ENCODE measurements at regions not wholly inside any gene's neighbourhood (a gene's known extent, or its start where the extent isn't known, plus 50 kb on each side); places are given as distances from the start of the nearest gene placed in this dataset.

GRCh38 chr2:234611209-234611608 is 114.3 kb upstream of the ARL4C start:
- no peak for DNase-seq (ENCODE audit: low read depth)
- H3K4me3 ChIP-seq (ENCODE audit: low read depth, low read length), result no peak overlapping the region
- peak; percentile 43 for TF ChIP-seq CTCF (IDR thresholded peaks at IDR 0.05; ENCODE audit: insufficient read depth, low read depth, low read length, missing control alignments)

GRCh38 chr2:234608946-234609345 is 112.1 kb upstream of the ARL4C start:
- TF ChIP-seq CTCF (IDR thresholded peaks at IDR 0.05; ENCODE audit: insufficient read depth, low read depth, low read length, missing control alignments), result no peak
- H3K4me3 ChIP-seq (ENCODE audit: low read depth, low read length), result no peak overlapping the region
- DNase-seq (ENCODE audit: low read depth), result no peak

- TF ChIP-seq CTCF (IDR thresholded peaks at IDR 0.05; ENCODE audit: insufficient read depth, low read depth, low read length, missing control alignments), result no peak
- no peak for DNase-seq (ENCODE audit: low read depth)
Measured at GRCh38 chr2:234607691-234608090, 110.8 kb upstream of the ARL4C start.

GRCh38 chr2:234606896-234607295 is 110.0 kb upstream of the ARL4C start:
- DNase-seq (ENCODE audit: low read depth), result no peak
- H3K4me3 ChIP-seq (ENCODE audit: low read depth, low read length), result no peak overlapping the region
- TF ChIP-seq CTCF (IDR thresholded peaks at IDR 0.05; ENCODE audit: insufficient read depth, low read depth, low read length, missing control alignments), result no peak

More at GRCh38 chr2:234607691-234608090, 110.8 kb upstream of the ARL4C start:
- H3K4me3 ChIP-seq (ENCODE audit: low read depth, low read length), result no peak overlapping the region

GRCh38 chr2:234603619-234604018 is 106.7 kb upstream of the ARL4C start:
- H3K4me3 ChIP-seq (ENCODE audit: low read depth, low read length), result no peak overlapping the region
- TF ChIP-seq CTCF (IDR thresholded peaks at IDR 0.05; ENCODE audit: insufficient read depth, low read depth, low read length, missing control alignments), result no peak
- DNase-seq (ENCODE audit: low read depth), result no peak

GRCh38 chr2:234601213-234601612 is 104.3 kb upstream of the ARL4C start:
- DNase-seq (ENCODE audit: low read depth), result no peak
- TF ChIP-seq CTCF (IDR thresholded peaks at IDR 0.05; ENCODE audit: insufficient read depth, low read depth, low read length, missing control alignments), result no peak
- H3K4me3 ChIP-seq (ENCODE audit: low read depth, low read length), result no peak overlapping the region

GRCh38 chr2:234597576-234597861 is 100.6 kb upstream of the ARL4C start:
- no peak for TF ChIP-seq CTCF (IDR thresholded peaks at IDR 0.05; ENCODE audit: insufficient read depth, low read depth, low read length, missing control alignments)
- no peak overlapping the region for H3K4me3 ChIP-seq (ENCODE audit: low read depth, low read length)
- no peak for DNase-seq (ENCODE audit: low read depth)
